ENCODE measurements at regions not wholly inside any gene's neighbourhood (a gene's known extent, or its start where the extent isn't known, plus 50 kb on each side); places are given as distances from the start of the nearest gene placed in this dataset.

DNA sequence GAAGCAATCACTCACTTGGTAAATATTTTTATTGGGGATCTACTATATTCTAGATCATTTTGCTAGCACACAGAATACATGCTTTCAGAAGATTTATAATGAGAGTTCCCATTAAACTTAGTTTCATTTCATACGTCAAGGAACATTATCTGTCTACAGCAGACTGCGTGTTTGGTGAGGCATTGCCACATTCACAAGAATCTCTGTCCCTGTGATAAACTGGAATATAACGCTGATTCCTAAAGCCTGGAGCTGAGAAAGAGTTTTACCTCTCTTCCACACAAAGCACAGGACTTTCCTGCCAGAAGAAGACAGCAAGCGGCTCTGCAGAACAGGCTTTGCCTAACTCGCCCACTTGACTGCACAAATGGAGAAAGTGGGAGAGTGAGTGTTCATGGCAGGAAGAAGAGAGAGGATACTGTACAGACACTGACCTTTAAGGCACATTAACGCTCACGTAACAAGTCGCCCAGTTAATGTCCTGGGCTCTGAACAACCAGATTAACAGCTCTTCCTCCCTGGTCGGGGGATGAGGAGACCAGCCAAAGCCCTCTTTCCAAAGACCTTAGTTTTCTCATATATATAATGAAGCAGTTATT is 356.2 kb downstream of the GPD2 start:
- Histone ChIP-seq H3K27me3 (ENCODE audit: insufficient read depth, low read depth, low read length) (no peaks in the 10 kb centered on the region), H3K27ac (ENCODE audit: low read length) (no peak overlapping the region), H2AFZ (ENCODE audit: low read depth, low read length) (no peak overlapping the region), H3K79me2 (replicated peaks; ENCODE audit: insufficient read depth, low read length) (no peaks in the 10 kb centered on the region), H3K36me3 (ENCODE audit: insufficient read depth, low read length) (no peaks in the 10 kb centered on the region), H3K9me3 (ENCODE audit: low read length) (no peaks in the 10 kb centered on the region), H3K9ac (ENCODE audit: low read length) (no peak overlapping the region), H3K4me3 (ENCODE audit: low read length) (no peak overlapping the region), H3K4me2 (ENCODE audit: low read length) (no peak overlapping the region), H4K20me1 (ENCODE audit: insufficient read depth) (no peaks in the 10 kb centered on the region), H3F3A (ENCODE audit: insufficient read depth, low read length, poor library complexity, severe bottlenecking) (no peaks in the 10 kb centered on the region), H3K9me2 (ENCODE audit: insufficient read depth, low read length) (no peaks in the 10 kb centered on the region)
- TF ChIP-seq EP300 (conservative IDR thresholded peaks at IDR 0.05; ENCODE audit: poor library complexity, severe bottlenecking) (no peak), TAF1 (IDR thresholded peaks at IDR 0.05; ENCODE audit: low read depth) (no peak), RAD21 (conservative IDR thresholded peaks at IDR 0.05) (no peak)
- TF ChIP-seq, protein P1, sequence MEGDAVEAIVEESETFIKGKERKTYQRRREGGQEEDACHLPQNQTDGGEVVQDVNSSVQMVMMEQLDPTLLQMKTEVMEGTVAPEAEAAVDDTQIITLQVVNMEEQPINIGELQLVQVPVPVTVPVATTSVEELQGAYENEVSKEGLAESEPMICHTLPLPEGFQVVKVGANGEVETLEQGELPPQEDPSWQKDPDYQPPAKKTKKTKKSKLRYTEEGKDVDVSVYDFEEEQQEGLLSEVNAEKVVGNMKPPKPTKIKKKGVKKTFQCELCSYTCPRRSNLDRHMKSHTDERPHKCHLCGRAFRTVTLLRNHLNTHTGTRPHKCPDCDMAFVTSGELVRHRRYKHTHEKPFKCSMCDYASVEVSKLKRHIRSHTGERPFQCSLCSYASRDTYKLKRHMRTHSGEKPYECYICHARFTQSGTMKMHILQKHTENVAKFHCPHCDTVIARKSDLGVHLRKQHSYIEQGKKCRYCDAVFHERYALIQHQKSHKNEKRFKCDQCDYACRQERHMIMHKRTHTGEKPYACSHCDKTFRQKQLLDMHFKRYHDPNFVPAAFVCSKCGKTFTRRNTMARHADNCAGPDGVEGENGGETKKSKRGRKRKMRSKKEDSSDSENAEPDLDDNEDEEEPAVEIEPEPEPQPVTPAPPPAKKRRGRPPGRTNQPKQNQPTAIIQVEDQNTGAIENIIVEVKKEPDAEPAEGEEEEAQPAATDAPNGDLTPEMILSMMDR (IDR thresholded peaks at IDR 0.05; ENCODE audit: poor library complexity, severe bottlenecking): no peak

DNA sequence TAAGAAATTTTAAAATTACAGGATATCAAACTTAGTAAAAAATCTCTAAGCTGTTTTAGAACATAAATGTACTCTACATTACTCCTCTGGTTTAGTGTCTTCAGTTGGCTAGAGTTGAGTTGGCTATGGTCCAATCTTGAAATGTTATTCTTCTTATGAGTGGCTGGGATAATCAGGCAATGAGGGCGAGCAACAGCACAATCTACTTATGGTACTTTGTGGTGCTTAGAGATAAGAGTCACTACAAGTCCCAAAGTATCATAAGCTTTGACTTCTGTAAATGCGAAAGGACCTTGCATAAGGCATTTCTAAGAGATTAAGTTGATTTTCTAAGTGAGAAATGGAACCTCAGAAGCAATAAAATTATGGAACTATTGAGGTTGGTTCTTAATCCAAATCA is 361.7 kb downstream of the GPD2 start:
- no peak overlapping the region for H2AFZ ChIP-seq (ENCODE audit: low read depth, low read length)
- no peak overlapping the region for H3K27ac ChIP-seq (ENCODE audit: low read length)
- no peaks in the 10 kb centered on the region for H3F3A ChIP-seq (ENCODE audit: insufficient read depth, low read length, poor library complexity, severe bottlenecking)
- no peaks in the 10 kb centered on the region for H4K20me1 ChIP-seq (ENCODE audit: insufficient read depth)
- no peak overlapping the region for H3K4me2 ChIP-seq (ENCODE audit: low read length)
- no peak overlapping the region for H3K9ac ChIP-seq (ENCODE audit: low read length)
- H3K79me2 ChIP-seq (replicated peaks; ENCODE audit: insufficient read depth, low read length): no peaks in the 10 kb centered on the region
- no peaks in the 10 kb centered on the region for H3K36me3 ChIP-seq (ENCODE audit: insufficient read depth, low read length)
- no peak overlapping the region for H3K4me3 ChIP-seq (ENCODE audit: low read length)
- H3K9me2 ChIP-seq (ENCODE audit: insufficient read depth, low read length): no peaks in the 10 kb centered on the region
- H3K9me3 ChIP-seq (ENCODE audit: low read length): no peaks in the 10 kb centered on the region
- TF ChIP-seq EP300 (conservative IDR thresholded peaks at IDR 0.05; ENCODE audit: poor library complexity, severe bottlenecking) (no peak), MXI1 (conservative IDR thresholded peaks at IDR 0.05; ENCODE audit: poor library complexity, severe bottlenecking) (no peak), SMC3 (conservative IDR thresholded peaks at IDR 0.05; ENCODE audit: poor library complexity) (no peak), TAF1 (IDR thresholded peaks at IDR 0.05; ENCODE audit: low read depth) (no peak), RAD21 (conservative IDR thresholded peaks at IDR 0.05) (no peak), EZH2 (IDR thresholded peaks at IDR 0.05; ENCODE audit: borderline replicate concordance, insufficient read depth, low read length, poor library complexity, severe bottlenecking) (no peak), POLR2AphosphoS5 (IDR thresholded peaks at IDR 0.05) (no peak)
- TF ChIP-seq, protein P1 (IDR thresholded peaks at IDR 0.05; ENCODE audit: poor library complexity, severe bottlenecking): no peak
- TF ChIP-seq, protein P2, sequence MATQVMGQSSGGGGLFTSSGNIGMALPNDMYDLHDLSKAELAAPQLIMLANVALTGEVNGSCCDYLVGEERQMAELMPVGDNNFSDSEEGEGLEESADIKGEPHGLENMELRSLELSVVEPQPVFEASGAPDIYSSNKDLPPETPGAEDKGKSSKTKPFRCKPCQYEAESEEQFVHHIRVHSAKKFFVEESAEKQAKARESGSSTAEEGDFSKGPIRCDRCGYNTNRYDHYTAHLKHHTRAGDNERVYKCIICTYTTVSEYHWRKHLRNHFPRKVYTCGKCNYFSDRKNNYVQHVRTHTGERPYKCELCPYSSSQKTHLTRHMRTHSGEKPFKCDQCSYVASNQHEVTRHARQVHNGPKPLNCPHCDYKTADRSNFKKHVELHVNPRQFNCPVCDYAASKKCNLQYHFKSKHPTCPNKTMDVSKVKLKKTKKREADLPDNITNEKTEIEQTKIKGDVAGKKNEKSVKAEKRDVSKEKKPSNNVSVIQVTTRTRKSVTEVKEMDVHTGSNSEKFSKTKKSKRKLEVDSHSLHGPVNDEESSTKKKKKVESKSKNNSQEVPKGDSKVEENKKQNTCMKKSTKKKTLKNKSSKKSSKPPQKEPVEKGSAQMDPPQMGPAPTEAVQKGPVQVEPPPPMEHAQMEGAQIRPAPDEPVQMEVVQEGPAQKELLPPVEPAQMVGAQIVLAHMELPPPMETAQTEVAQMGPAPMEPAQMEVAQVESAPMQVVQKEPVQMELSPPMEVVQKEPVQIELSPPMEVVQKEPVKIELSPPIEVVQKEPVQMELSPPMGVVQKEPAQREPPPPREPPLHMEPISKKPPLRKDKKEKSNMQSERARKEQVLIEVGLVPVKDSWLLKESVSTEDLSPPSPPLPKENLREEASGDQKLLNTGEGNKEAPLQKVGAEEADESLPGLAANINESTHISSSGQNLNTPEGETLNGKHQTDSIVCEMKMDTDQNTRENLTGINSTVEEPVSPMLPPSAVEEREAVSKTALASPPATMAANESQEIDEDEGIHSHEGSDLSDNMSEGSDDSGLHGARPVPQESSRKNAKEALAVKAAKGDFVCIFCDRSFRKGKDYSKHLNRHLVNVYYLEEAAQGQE (IDR thresholded peaks at IDR 0.05; ENCODE audit: borderline replicate concordance): no peak
- H3K27me3 ChIP-seq (ENCODE audit: insufficient read depth, low read depth, low read length): no peaks in the 10 kb centered on the region
